RPMI7951 (cell line): ENCODE measurements at regions not wholly inside any gene's neighbourhood (a gene's known extent, or its start where the extent isn't known, plus 50 kb on each side); places are given as distances from the start of the nearest gene placed in this dataset.

Source experiments
- DNase-seq: peaks from one replicate; pipeline ENCODE4 v3.0.0-alpha.2; 2012; ENCODE audit warnings: low read depth

DNA sequence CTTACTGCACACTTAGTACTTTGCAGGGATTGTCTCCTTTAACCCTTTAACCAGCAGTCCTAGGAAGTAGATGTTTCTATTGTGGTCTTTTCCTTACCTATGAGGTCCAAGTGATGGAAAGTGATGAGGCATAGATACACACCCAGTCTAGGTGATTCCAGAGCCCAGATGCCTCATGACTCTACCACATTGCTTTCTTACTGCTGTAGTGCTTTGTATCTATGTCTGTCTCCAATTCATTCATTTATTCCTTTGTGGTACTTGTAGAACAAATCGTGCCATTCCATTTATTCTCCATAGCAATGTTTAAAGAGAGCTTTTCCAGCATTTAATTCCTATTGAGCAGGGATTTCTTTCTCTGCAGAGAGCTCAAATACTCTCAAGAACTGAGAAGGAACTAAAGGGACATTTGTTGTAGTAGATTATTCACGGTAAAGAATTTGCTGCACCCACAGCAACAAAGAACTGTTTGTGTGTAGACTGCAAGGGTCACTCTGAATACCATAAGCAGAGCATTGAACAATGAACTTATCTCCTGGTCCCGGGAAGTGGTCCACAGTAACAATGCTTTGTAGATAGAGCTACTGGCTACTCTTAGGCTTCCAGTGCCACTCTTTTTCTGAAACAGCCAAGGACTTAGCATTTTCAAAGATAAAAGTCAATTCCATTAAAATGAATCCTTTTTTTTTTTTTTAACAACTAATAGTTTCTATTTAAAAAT is 337.0 kb downstream of the PTEN start:
- peak; percentile 45 for DNase-seq

DNA sequence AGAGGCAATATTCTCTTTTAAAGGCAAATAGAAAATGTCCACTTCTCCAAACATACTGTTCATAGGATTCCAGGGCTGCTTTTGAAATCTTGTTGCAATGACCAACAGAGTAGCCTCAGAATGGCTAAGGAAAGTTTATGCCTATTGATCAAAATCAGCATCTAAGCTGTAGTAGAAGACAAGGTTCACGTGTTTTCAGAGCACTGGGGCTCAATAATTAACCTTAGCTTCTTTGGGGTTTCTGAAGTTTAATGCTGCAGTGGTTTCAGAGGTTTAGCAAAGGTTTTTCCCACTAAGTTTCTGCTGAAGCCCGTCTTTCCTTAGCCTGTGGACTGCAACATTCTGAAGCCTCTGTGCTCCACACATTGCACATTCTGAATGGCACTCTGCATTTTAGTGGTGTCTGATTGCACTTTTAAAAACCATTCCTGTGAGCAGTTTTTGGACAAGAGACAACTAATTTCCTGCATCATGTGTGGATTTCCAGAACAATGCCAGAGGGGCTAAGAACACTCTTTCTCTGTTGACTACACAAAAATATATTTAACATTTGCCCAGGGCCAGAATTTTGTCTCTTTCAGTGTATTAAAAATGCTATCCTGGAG is 342.5 kb downstream of the PTEN start:
- DNase-seq, result peak; percentile 61

DNA sequence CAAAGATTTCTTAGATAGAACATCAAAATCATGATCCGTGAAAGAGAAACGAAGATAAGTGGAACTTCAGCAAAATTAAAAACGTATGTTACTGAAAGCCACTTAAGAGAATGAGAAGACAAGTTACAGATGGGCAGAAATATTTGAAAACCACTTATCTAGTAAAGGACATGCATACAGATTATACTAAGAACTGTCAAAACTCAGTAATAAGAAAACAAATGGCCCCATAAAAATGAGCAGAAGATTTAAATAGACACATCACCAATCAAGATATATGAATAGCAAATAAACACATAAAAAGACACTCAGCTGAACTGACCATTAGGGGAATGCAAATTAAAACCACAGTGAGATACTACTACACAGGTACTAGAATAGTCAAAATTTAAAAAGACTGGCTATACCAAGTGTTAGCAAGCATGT is 343.7 kb downstream of the PTEN start:
- DNase-seq, result peak; percentile 56

DNA sequence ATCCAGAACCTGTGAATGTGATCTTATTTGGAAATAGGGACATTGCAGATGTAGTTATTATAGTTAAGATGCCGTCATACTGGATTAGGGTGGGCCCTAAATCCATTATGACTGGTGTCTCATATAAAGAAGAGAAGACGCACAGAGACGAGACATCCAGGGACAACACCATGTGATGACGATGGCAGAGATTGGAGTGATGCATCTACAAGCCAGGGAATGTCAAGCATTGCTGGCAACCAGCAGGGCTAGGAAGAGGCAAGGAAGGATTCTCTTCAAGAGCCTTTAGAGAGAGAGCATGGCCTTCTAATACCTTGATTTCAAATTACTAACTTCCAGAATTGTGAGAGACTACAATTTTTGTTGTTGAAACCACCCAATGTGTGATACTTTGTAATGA is 345.8 kb downstream of the PTEN start:
- DNase-seq, result no peak

DNA sequence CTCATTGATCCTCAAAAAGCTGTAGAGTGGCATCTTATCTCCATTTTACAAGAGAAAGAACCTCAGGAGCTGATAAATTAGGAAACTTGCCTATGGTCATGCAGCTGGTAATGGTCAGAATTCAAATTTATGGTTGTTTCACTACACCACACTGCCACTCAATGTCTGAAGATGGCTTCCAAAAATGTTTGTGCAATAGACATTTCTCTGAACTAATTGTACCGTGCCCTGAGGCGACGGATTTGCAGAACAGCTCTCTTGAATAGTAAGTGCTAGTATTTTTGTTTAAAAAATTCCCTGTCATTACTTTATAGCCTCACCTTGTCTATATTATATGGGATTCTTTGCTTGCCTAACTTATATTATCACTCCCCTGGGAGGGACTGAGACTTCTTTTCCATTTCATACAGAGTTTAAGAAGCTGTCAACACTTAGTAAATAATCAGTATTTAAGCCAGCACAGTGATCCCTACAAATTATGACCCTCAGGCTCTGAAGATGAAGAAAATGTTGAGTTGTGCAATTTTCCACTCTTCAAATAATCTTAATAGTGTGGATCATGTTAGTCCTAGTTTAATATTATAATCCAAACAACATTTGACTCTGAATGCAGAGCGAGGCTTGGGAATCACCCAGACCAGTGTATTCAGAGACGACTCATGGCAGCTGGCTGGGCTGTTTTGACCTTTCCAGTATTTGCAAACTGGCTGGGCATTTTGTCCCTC is 346.6 kb downstream of the PTEN start:
- peak; percentile 81 for DNase-seq

DNA sequence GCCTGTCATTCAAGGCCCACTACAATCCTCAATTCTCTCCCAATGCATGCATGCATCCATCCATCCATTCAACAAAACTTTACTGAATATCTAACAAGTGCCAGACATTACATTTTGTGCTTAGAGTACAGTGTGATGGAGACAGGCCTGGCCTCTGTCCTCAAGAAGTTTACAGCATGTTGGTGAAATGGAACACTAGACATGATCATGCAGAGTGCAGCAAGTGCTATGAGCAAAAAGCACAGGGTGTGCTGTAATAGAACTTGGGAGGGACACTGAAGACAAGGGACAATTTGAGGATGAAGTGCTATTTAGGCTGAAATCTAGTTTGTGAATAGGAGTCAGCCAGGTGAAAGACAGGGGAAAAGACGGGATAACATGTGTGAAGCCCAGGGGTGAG is 347.8 kb downstream of the PTEN start:
- no peak for DNase-seq

DNA sequence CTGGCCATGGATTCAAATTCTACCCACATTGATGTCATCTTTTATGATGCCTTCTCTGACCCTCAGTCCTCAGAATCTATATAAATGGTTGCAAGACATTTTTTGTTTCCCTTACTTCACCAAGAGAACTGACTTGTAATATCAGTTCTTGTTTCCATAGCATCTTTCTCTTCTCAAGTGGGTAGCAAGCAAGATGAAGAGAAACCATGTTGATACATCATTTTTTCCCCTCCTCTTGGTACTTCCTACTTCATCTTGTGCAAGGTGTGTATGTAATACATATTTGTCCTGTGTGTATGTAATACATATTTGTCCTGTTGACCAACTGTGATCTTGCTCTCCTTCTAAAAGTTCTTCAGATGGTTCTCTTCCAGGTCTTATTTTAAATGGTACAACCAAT is 348.6 kb downstream of the PTEN start:
- no peak for DNase-seq

DNA sequence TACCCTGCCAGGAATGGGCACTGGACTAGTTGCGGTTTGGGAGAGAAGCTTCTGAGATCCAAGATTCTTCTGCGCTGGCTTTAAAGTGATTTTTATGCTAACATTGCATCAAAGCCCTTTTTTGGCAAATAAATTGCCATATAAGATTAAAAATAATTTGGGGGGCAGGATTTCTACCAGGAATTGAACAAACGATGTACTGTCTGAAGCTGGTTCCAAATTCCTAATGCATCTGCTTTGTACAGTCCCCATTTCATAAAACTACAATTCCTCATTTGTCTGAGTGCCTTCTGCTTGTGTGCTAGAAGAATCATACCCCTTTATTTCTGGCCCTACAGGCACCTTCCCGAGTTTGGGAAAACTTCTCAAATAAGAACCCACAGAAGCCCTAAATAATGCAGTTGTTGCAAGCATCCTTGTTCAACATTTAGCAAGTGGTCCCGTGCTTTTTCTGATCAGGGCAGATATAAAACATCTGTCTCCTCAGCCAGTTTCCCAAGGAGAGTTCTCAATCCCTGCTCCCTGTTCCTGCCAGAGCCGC is 349.7 kb downstream of the PTEN start:
- peak; percentile 53 for DNase-seq

DNA sequence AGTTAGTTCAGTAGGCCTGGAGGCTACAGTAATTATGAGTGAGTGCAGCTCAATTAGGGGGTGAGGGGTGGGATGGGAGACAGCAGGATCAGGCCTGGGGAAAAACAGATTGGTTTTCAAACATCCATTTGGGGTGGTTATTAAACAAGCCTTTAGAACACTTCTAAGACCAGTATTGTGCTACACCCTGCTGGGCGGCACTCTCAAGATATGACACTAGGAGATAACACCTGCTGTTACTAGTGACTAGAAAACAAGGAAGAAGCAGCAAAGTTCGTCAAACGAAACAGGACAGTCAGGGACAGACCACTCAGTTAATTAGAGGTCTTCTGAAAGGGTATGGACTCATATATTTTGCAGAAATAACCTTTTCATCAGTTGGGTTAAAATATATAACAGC is 353.6 kb downstream of the PTEN start:
- DNase-seq, result no peak

DNA sequence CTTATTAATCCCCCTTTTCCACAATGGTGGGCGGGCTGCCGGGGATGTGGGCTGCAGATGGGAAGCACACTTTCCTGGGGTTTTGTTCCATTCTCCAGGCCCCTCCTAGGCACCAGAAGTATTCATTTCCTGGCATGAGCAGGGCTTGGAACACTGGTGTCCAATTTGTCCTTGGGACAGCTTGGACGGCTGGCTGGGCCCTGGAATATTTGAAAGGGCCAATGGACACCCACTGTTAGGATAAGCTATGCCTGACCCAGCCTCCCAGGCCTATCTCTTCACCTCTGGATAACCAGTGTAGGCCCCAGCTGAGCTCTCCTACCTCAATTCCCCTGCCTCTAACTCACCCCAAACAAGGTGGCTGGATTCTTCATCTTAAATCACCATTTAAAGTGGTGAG is 354.9 kb downstream of the PTEN start:
- DNase-seq, result no peak

DNA sequence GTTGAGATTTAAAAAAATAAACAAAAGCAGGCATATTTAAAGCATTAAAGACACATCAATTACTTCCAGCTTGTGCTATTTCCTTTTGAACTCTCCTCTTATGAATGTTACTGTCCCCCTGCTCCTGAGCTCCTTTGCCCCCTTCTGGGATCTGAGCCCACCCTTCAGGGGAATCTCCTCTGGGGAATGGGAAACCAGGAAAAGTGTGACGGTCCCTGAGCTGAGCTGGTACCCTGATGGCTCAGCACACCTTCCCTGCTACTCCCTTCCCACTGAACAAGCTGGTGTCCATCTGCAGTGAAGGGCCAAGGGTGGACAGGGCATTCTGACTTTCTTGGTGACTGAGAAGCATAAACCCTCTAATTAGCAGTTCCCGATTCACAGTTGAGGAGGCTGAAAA is 356.3 kb downstream of the PTEN start:
- DNase-seq, result no peak

DNA sequence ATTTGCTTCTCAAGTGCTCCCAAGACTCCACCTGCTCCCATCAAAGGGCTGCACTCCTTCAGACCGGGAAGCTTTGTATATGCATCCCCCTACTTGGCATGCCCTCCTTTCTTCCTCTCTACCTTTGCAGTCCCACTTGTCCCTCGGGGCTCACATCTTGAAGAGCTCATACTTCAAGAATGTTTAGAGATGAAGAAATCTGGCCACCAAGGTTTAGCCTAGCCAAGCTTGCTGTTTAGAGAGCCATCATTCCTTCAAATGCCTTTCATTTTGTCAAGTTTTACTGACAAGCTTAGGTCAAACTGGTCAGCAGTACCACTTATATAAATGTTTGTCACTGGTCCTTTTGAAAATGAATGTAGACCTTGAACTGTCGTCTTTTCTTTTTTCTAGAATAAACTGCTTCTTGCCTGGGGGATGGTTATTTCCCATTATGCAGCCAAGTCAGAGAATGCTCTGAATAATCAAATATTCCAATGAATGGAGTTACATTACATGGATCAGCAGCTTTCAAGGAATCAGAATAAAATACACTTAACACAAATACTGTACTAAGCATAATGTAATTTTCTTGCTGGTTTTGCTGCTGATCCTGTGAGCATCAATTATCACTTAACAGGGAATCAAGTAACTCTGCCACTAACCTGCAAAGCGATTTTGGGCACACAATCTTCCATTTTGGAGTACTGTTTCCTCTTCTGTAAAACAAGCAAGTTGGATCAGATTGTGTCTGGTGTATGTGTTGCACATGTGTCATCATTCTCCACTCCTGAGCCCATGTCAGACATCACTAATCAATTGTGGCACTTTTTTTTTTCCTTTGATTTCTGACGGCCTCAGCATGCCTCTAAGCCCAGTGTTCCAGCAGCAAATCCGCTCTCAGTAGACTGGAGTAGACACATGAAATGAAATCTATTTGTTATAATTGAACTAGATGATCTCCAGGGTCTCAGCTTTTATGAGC is 357.9 kb downstream of the PTEN start:
- no peak for DNase-seq

DNA sequence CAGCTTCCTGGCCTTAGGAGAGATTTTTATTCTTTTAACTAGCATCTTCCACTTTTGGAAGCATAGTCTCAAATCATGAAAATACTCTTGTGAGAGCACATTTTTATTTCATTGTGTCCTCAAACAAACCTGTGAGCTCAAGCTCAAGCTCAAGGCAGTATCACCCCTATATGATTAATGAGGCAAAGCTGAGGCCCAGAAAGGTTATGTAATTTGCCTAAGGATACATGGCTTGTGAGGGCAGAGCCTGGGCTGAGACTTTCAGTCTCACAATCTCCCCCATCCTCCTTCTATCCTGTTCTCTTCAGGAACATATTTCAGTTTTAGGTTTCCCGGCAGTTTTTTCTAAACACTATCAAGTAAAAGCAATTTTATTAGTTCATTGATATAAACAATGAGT is 359.5 kb downstream of the PTEN start:
- no peak for DNase-seq
